ENCODE measurements at regions not wholly inside any gene's neighbourhood (a gene's known extent, or its start where the extent isn't known, plus 50 kb on each side); places are given as distances from the start of the nearest gene placed in this dataset.

DNA sequence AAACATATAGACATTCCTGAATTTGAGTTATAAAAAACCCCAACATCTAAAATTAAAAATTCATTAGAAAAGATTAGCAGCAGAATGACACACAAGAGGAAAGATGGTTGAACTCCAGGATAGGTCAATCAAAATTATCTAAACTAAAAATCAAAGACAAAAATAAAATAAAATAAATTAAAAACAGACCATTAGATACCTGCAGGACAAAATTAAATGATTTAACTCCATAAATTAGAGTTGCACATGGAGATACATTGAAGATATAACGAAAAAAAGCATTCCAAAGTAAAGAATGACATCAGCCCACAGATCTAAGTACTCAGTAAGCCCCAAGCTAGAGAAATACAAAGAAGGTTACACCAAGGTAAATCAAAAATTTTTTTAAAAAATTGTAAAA, 226.1 kb upstream of the SORCS1 start:
- 3% methylated on average over 1 of the region's 1 CpG for WGBS (ENCODE audit: missing lambda C conversion rate)
- DNase-seq (ENCODE audit: low read depth in 1 of 2, low spot score in 1 of 2) (no peak), ATAC-seq (no peak), FAIRE-seq (no peak)
- Histone ChIP-seq H3K4me1 (no peaks in the 10 kb centered on the region), H3K4me2 (no peak overlapping the region), H3K4me3 (no peak overlapping the region), H3K27ac (no peak overlapping the region), H3K9me3 (no peaks in the 10 kb centered on the region)
- TF ChIP-seq, protein P1, sequence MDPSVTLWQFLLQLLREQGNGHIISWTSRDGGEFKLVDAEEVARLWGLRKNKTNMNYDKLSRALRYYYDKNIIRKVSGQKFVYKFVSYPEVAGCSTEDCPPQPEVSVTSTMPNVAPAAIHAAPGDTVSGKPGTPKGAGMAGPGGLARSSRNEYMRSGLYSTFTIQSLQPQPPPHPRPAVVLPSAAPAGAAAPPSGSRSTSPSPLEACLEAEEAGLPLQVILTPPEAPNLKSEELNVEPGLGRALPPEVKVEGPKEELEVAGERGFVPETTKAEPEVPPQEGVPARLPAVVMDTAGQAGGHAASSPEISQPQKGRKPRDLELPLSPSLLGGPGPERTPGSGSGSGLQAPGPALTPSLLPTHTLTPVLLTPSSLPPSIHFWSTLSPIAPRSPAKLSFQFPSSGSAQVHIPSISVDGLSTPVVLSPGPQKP (IDR thresholded peaks at IDR 0.05; ENCODE audit: low read depth, low read length): no peak
- TF ChIP-seq HES2 (IDR thresholded peaks at IDR 0.05): no peak
- TF ChIP-seq RNF2 (IDR thresholded peaks at IDR 0.05; ENCODE audit: borderline replicate concordance, low read depth): no peak
- no peak for TF ChIP-seq HMGXB4 (CRISPR knock-in tag; IDR thresholded peaks at IDR 0.05; ENCODE audit: borderline replicate concordance)
- no peak for TF ChIP-seq ATOH8 (CRISPR knock-in tag; IDR thresholded peaks at IDR 0.05; ENCODE audit: low read depth)
- no peak for TF ChIP-seq MAX (IDR thresholded peaks at IDR 0.05)
- TF ChIP-seq POLR2A (IDR thresholded peaks at IDR 0.05; ENCODE audit: low read length): no peak
- TF ChIP-seq TFCP2L1 (CRISPR knock-in tag; IDR thresholded peaks at IDR 0.05): no peak
- no peak for TF ChIP-seq CHD2 (IDR thresholded peaks at IDR 0.05; ENCODE audit: low read length, partially characterized antibody)
- TF ChIP-seq KDM5A (IDR thresholded peaks at IDR 0.05): no peak
- no peak for TF ChIP-seq CHD4 (IDR thresholded peaks at IDR 0.05; ENCODE audit: borderline replicate concordance)
- no peak for TF ChIP-seq HDAC2 (IDR thresholded peaks at IDR 0.05)
- ChIA-PET POLR2A (no interaction called here), CTCF (interaction anchor here (0.6 kb wide), 1 partner anchor 1125 kb away, joined by 5 read pairs; no protein-coding TSS in a partner anchor)

DNA sequence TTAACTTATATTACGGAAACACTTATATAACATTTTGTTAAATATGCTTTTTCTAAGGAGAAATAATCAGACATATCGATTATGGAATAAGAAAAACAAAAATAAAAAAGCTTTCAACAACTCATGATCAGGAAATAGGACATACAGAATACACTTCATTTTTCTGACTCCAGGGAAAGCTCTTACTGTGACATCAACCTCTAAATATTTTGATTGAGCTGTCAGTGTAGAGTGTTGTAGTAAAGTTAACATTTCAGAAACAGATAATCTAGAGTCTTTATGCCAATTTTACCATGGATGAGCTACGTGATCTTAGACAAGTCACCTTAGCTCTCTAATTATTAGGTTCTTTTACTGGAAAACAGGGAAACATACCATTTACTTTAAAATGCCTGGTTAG, 218.9 kb upstream of the SORCS1 start:
- no peaks in the 10 kb centered on the region for H3K9me3 ChIP-seq
- no peak for FAIRE-seq
- ATAC-seq: no peak
- no peak overlapping the region for H3K4me2 ChIP-seq
- no peak for DNase-seq (ENCODE audit: low read depth in 1 of 2, low spot score in 1 of 2)
- WGBS (ENCODE audit: missing lambda C conversion rate): 10% methylated on average over 3 of the region's 3 CpGs
- no peak for TF ChIP-seq USF2 (IDR thresholded peaks at IDR 0.05)
- TF ChIP-seq MYC (IDR thresholded peaks at IDR 0.05; ENCODE audit: borderline replicate concordance, low read length): no peak
- TF ChIP-seq HMGXB4 (CRISPR knock-in tag; IDR thresholded peaks at IDR 0.05; ENCODE audit: borderline replicate concordance): no peak
- no peak for TF ChIP-seq EHMT2 (IDR thresholded peaks at IDR 0.05; ENCODE audit: low read depth)
- TF ChIP-seq CBX8 (IDR thresholded peaks at IDR 0.05): no peak
- no peak for TF ChIP-seq NFE2L2 (conservative IDR thresholded peaks at IDR 0.05; ENCODE audit: low read length)
- TF ChIP-seq TP53 (CRISPR knock-in tag; IDR thresholded peaks at IDR 0.05): no peak
- TF ChIP-seq CEBPB (IDR thresholded peaks at IDR 0.05): no peak
- no peak for TF ChIP-seq PHF8 (IDR thresholded peaks at IDR 0.05; ENCODE audit: borderline replicate concordance, low read depth)
- TF ChIP-seq, protein P2, sequence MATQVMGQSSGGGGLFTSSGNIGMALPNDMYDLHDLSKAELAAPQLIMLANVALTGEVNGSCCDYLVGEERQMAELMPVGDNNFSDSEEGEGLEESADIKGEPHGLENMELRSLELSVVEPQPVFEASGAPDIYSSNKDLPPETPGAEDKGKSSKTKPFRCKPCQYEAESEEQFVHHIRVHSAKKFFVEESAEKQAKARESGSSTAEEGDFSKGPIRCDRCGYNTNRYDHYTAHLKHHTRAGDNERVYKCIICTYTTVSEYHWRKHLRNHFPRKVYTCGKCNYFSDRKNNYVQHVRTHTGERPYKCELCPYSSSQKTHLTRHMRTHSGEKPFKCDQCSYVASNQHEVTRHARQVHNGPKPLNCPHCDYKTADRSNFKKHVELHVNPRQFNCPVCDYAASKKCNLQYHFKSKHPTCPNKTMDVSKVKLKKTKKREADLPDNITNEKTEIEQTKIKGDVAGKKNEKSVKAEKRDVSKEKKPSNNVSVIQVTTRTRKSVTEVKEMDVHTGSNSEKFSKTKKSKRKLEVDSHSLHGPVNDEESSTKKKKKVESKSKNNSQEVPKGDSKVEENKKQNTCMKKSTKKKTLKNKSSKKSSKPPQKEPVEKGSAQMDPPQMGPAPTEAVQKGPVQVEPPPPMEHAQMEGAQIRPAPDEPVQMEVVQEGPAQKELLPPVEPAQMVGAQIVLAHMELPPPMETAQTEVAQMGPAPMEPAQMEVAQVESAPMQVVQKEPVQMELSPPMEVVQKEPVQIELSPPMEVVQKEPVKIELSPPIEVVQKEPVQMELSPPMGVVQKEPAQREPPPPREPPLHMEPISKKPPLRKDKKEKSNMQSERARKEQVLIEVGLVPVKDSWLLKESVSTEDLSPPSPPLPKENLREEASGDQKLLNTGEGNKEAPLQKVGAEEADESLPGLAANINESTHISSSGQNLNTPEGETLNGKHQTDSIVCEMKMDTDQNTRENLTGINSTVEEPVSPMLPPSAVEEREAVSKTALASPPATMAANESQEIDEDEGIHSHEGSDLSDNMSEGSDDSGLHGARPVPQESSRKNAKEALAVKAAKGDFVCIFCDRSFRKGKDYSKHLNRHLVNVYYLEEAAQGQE (IDR thresholded peaks at IDR 0.05): no peak
- TF ChIP-seq FOSB (CRISPR knock-in tag; IDR thresholded peaks at IDR 0.05): no peak
- no peak for TF ChIP-seq HOXB13 (CRISPR knock-in tag; IDR thresholded peaks at IDR 0.05; ENCODE audit: low read depth)
- ChIA-PET POLR2A (no interaction called here), CTCF (interaction anchor here (0.6 kb wide), 1 partner anchor 677 kb away, joined by 3 read pairs; no protein-coding TSS in a partner anchor)
- no peaks in the 10 kb centered on the region for H3K4me1 ChIP-seq
- no peak overlapping the region for H3K27ac ChIP-seq
- H3K4me3 ChIP-seq: no peak overlapping the region
